Activated CD4-positive, CD25-positive, alpha-beta regulatory T cell treated with anti-CD3 and anti-CD28 coated beads, Interleukin-2, amount 50 U/mL, for 24 hours (primary cell): ENCODE measurements at regions not wholly inside any gene's neighbourhood (a gene's known extent, or its start where the extent isn't known, plus 50 kb on each side); places are given as distances from the start of the nearest gene placed in this dataset.

Experiments used
- ATAC-seq, 2 donors: fragments of 150-1000 bp; cut with Tn5 transposase; one replicate each; pipeline ENCODE4 v1.10.0; 2021; ENCODE audit warnings: mild to moderate bottlenecking in 1 of 2, moderate library complexity in 1 of 2

DNA sequence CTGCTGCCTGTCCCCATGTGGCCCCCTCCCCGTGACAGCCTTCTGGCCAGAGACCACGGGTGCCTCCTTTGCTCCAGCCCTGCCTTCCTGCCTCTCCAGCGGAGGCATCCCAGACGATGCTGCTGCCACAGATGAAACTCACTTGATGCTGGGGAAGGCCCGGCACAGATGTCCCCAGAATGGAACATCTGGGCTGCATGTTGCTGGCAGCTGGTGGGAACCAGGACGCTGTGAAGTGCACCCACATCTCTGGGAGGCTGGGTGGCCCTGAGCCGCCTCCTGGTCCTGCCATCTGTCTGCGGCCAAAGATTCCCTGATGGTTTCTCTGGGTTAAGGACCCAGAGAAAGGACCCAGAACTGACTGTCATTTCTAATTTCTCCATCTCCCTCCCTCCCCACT lies 51.9 kb upstream of the PTPRS start:
- no peak for ATAC-seq

DNA sequence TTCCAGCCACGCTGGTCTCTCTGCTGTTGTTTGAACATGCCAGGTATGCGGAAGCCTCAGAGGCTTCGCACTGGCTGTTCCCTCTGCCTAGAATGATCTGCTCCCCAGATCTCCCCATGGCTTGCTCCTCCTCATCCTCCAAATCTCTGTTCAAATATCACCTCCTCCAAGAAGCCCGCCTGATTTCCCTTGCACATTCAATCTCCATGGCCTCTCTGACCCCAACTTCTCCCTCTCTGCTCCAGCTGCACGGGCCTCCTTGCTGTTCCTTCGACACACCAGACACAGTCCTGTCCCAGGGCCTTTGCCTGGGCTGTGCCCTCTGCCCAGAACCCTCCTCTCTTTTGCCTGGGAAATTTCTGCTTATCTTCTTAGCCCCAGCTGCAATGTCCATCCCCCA lies 52.5 kb upstream of the PTPRS start:
- no peak for ATAC-seq

DNA sequence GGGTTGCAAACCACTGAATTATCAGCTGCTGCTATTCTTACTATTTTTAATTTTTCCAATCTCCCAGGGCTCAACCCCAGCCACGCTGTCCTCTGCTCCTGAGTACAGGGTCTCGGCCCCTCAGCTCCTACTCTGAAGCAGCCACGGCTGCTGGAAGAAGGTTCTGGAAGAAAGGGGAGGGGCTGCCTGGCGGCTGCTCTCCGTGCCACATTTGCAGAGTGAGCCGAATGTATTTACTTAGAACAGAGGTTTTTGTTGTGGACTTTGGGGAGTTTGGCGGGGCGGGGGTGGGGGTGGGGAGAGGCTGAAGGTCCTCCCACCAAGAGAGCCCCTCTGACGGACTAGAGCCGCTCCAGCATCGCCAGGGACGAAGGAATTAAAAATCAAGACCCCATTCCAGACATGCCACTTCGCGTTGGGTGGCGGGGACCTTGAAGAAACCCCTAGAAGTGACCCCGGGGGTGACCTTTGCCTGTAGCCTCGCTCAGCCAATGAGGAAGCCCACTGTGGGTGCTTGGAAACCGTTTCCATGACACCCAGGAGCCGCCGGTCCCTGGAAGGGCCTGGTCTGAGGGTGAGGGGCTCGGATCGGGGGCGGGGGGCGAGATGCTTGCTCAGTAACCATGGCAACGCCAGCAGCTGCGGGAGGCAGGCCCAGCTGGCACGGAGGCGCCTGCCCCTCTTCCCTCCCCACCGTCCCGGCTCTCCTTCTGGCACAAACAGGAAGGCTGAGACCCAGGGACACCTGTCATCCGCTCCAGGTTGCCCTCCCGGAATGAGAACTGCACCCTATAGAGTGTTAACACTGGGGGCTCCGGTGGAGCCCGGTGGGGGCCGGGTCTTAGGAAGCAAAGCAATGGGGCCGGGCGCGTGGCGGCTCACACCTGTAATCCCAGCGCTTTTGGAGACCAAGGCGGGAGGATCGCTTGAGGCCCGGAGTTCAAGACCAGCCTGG lies 54.2 kb upstream of the PTPRS start:
- no peak for ATAC-seq

- no peak for ATAC-seq
These were observed 54.9 kb upstream of the PTPRS start for GRCh38 chr19:5395556-5395955.

DNA sequence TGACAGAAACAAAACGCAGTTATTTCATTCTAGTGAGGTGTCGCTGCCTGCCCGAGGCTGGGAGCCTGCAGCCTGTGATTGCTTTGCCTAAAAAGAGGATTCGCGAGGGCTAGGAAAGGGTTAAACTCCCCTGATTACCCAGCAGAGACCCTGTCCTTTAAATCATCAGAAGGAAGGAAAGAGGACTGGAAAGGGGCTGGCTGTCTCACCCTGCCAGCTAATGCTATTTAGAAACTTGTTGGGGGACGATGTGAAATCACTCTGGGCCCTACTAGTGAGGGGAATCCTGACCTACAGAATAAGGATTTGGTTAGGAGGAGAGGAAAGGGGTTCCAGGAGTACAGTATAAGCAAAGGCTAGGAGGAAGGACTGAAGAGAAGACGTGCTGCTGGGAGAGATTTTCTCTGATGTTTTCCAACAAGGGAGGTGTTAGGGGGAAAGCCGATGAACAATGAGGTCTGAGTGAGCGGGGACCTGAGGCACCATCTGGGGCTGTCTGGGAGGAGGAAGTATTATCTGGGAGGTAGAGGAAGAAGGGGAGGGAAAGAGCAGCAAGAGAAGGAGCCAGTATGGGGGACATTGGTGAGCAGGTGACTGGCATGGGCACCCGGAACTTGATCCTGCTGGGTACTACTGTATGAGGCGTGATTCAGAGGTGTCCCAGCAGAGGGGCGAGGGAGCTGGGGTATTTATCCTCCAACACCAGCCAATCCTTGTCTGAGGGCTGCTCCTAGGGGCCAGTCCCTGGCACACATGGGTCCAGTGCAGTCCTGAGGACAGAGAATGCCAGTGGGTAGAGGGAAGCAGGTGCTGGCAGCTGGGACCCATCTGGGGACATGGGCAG lies 55.7 kb upstream of the PTPRS start:
- no peak for ATAC-seq

DNA sequence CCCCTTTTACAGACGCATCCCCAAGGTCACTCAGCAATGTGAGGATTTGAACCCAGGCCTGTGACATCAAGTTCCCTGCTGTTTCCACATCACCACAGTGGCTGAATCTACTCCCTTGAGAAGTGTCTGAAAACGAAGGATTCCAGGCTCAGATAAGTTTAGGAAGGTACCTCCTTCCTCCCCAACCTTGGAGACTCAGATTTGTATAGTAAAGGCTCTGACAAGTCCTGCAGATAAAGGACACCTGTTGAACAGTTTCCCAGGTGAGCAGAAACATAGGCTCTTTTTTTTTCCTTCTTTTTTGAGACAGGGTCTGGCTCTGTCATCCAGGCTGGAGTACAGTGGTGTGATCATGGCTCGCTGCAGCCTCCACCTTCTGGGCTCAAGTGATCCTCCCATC lies 56.4 kb upstream of the PTPRS start:
- ATAC-seq: no peak

DNA sequence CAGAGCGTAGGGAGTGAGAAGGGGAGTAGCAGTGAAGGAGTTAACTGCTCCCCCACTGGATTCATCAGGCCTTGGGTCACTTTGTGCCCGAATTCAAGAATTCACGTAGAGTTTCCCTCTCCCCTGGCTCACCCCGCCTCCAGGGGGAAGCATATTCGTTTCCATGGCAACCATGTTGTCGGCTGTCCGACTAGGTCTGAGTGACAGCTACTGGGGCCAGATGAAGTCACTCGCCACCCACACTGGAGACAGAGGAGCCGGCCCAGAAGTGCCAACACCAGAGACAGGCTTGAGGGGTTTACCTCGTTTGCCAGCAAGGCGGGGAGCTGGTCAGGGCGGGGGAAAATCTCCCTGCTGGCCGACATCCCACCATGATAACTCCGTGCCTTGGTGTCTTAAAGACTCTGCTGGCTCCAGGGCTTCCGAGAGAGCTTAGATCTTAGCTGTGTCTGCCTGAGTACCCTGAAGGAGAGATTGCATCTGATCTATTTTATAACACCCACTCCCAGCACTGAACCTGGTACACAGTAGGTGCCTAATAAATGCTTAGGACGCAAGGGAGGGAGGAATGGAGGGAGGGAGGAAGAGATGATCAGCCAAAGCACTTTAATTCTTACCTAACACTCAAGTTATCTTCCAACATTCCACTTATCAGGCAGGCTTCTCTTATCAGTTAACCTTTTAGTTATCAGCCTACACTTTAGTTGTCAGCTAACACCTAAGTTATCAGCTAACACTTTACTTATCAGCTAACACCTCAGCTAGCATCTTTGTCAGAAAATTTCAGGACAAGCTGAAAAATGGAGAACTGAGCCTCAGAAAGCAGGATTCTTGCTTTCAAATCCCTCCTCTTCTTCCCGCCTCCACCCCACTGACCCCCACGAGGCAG lies 57.2 kb upstream of the ZNRF4 start:
- no peak for ATAC-seq

DNA sequence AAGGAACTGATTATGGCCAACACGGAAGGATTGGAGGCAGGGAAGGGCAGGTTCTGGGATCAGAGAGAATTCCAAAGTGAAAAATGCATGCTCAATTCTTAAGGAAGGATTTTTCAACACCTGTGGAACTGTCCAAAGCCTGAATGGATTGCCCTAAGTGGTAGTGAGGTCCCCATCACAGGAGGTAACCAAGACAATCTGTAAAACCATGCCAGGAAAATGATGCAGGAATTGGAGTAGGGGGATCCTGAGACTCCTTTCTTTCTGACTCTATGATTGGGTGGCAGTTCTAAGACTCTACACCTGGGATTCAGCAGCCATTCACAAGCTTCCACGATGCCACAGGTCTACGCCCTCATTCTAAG lies 56.5 kb upstream of the ZNRF4 start:
- ATAC-seq: no peak

DNA sequence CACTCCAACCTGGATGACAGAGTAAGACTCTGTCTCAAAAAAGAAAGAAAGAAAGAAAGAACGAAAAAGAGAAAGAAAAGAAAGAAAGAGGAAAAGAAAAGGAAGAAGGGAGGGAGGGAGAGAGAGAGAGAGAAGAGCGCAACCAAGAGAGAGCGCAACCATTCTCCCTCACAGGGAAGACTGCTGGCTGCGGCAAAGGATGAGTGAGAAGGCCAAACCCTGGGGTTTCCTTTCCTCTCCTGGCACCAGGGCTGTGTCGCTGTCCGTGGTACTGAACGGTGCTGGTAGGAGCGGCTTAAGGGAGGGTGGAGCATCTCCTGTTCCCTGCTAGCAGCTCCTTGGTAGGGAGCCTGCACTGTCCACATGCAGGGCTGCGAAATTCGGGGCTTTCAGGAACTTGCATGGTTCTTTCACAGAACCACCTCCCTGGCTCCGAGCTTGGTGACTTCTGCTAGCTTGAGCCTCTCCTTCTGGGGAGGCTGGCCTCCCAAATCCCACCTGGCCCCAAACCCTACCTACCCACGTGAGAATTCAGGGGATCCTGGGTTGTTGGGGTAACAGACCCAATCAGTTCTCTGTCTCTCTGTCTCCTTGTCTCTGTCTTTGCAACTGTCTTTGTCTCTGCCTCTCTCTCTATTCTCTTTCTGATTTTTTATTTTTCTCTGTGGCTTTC lies 51.1 kb upstream of the ZNRF4 start:
- ATAC-seq: peak; percentile 24 to 56
